Umbilical cord (tissue), 1 donor: ENCODE measurements at regions not wholly inside any gene's neighbourhood (a gene's known extent, or its start where the extent isn't known, plus 50 kb on each side); places are given as distances from the start of the nearest gene placed in this dataset.
A peak's percentile ranks its signal among the peaks of the same experiment; 100 is the strongest.
"Not testable (repeated sequence)": the region's sequence is repeated elsewhere in the genome, so short reads cannot be mapped to it uniquely, and the experiment has no call there.

Source experiments
- DNase-seq: peaks from one replicate; pipeline ENCODE4 v3.0.0-alpha.2; 2015; ENCODE audit warnings: low spot score

GRCh38 chr18:73458186-73458964 lies 590.6 kb upstream of the NETO1 start:
- no peak for DNase-seq

DNA sequence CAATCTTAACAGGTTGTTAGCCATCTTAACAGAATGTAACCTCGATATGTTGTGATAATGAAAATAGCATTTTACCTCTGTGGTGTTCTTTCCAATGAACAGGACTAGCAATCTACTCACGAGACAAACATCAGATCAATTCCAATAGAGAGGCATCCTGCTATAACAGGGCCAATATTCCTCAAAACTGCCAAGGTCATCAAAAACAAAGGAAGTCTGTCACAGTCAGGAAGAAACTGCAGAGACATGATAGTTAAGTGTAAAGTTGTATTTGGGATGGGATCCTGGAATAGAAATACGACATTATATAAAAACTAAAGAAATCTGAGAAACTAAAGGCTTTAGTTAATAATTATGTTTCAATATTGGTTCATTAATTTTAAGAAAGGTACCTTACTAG lies 588.9 kb upstream of the NETO1 start:
- no peak for DNase-seq

DNA sequence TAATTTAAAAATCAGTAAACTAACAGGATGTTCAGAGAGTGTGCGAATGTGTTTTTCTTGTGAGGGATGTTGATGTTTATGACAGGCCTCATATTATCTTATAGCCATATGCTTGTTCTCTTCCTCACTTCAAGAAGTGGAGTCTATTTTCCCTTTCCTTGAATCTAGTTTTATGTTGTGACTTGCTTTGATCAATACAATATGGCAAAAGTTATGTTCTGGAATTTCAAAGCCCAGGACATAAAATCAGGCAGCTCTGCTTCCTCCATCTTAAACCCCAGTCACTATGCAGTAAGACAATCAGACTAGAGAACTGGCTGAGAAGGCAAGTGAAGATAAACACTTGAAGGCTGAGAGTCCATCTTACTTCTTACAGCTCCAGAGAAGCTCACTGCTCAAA lies 585.1 kb upstream of the NETO1 start:
- DNase-seq, result no peak

DNA sequence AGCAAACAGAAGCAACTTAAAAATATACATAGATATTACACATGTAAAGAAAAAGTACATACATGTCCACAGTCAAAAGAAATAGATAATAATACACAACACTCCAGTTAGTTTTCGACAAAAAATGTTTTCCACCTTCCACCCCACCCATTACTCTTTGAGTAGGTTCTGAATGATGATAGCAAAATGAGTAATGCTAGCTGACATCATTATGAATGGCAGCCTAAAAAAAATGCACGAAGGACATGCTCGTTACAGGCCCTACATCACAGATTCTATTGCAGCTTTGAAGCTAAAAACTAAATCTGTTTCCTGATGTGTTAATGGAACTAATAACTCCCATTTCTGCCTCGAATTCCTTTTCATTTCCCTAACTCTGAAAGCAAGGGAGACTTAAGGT lies 578.7 kb upstream of the NETO1 start:
- DNase-seq, result no peak

- DNase-seq, result no peak
Observed at GRCh38 chr18:73431620-73432019, 563.8 kb upstream of the NETO1 start.

- DNase-seq, result no peak
Observed at GRCh38 chr18:73421010-73421409, 553.2 kb upstream of the NETO1 start.

- DNase-seq, result no peak
Observed at GRCh38 chr18:73419531-73419930, 551.7 kb upstream of the NETO1 start.

- DNase-seq, result peak; percentile 25
Observed at GRCh38 chr18:73414598-73414997, 546.8 kb upstream of the NETO1 start.

- DNase-seq, result no peak
Observed at GRCh38 chr18:73414069-73414468, 546.3 kb upstream of the NETO1 start.

- DNase-seq, result no peak
Observed at GRCh38 chr18:73409242-73409641, 541.5 kb upstream of the NETO1 start.

- no peak for DNase-seq
Observed at GRCh38 chr18:73408469-73408868, 540.7 kb upstream of the NETO1 start.

DNA sequence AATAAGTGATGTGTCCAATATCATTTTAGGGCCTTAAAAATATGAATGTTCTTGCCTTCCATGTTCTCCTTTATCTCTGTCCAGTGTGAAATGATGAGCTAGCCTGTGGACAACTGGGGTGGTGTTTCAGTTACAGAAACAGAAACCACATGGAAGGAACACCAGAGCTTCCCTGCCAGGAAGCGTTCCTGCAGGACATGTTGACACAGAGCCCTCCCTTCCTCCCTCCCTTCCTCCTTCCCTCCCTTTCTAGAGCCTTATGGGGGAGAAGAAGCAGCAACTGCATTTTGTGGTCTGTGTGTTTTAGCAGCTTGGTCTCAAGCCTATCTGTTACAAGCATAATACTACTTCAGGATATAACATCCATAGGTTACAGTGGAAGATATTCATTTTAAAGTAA lies 539.7 kb upstream of the NETO1 start:
- peak; percentile 6 for DNase-seq

DNA sequence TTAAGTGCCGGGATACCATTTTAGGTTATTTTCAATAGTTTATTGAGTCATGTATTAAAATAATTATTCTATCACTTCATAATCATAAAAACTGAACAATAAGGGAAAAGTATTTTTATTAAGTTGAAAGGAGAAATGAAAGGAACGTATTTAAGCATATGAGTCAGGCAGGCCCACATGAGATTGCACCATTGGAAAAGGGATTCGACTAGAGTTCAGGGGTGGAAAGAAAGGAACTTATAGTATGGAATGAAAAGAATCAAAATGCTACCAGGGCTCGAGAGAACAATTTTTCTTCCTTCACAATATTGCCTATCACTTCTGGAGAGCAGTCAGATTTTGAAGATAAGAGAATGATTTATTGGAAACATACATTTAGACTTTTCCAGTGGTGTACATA lies 516.5 kb upstream of the NETO1 start:
- no peak for DNase-seq

- DNase-seq, result no peak
Observed at GRCh38 chr18:73381699-73382036, 513.9 kb upstream of the NETO1 start.

GRCh38 chr18:73381016-73381698 lies 513.4 kb upstream of the NETO1 start:
- no peak for DNase-seq

- DNase-seq, result no peak
Observed at GRCh38 chr18:73366713-73367112, 498.9 kb upstream of the NETO1 start.

DNA sequence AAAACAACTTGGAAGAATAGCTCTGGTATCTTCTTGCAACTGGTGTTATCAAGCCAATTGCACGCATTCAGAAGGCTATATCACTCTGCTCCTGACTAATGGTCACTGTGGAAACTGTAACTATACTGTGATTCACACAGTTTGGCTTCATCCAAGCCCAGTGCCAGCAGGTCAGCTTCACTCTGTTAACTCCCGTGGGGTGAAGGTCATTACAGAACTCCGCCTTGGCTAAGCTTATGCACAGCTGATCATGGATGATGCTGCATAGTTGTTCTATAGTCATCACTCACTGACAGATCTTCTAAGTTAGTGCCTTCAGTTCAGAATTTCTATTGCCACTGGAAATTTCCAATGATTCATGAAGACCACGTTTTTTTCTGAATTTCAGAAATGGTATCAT lies 497.2 kb upstream of the NETO1 start:
- no peak for DNase-seq

- no peak for DNase-seq
Observed at GRCh38 chr18:73355121-73355520, 487.3 kb upstream of the NETO1 start.

DNA sequence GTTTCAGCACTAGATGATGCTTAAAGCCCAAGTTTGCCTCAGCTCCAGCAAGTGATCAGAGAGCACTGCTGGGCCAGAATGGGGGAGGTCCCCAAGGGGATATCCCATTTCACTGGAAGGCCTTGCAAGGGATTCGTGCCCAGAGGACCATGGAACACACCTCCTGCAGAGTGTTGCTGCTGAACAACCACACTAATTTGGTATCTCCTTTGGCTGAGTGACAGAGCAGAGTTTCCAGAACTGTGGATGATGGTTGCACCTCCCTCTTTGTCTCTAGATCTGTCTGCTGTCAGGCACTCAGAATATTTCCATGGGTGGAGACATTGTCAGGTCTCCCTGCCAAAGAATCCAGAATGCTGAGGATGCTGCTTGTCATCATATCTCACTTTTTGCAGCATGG lies 484.8 kb upstream of the NETO1 start:
- DNase-seq, result no peak

GRCh38 chr18:73340135-73340977 lies 472.6 kb upstream of the NETO1 start:
- no peak for DNase-seq

- DNase-seq, result no peak
Observed at GRCh38 chr18:73331212-73331772, 463.5 kb upstream of the NETO1 start.

GRCh38 chr18:73330106-73330505 lies 462.3 kb upstream of the NETO1 start:
- DNase-seq, result not testable (repeated sequence)
